ENCODE measurements at regions not wholly inside any gene's neighbourhood (a gene's known extent, or its start where the extent isn't known, plus 50 kb on each side); places are given as distances from the start of the nearest gene placed in this dataset.
"Not testable (repeated sequence)": the region's sequence is repeated elsewhere in the genome, so short reads cannot be mapped to it uniquely, and the experiment has no call there.

GRCh38 chr15:23750179-23750578, 63.1 kb upstream of the NDN start:
- FAIRE-seq (no peak), DNase-seq (ENCODE audit: insufficient read length, low spot score) (no peak)

- FAIRE-seq: no peak
- no peak for DNase-seq (ENCODE audit: insufficient read length, low spot score)
Observed at GRCh38 chr15:23750776-23751175, 63.7 kb upstream of the NDN start.

GRCh38 chr15:23753248-23753647, 66.1 kb upstream of the NDN start:
- no peak for DNase-seq (ENCODE audit: insufficient read length, low spot score)
- no peak for FAIRE-seq

GRCh38 chr15:23758891-23759290, 71.8 kb upstream of the NDN start:
- no peak for FAIRE-seq

GRCh38 chr15:23760024-23760423, 72.9 kb upstream of the NDN start:
- no peak for FAIRE-seq
- no peak for DNase-seq (ENCODE audit: insufficient read length, low spot score)

More at GRCh38 chr15:23758891-23759290, 71.8 kb upstream of the NDN start:
- no peak for DNase-seq (ENCODE audit: insufficient read length, low spot score)

- FAIRE-seq (no peak), DNase-seq (ENCODE audit: insufficient read length, low spot score) (no peak)
Observed at GRCh38 chr15:23761386-23761785, 74.3 kb upstream of the NDN start.

- no peak for DNase-seq (ENCODE audit: insufficient read length, low spot score)
- FAIRE-seq: no peak
Observed at GRCh38 chr15:23762026-23762425, 74.9 kb upstream of the NDN start.

GRCh38 chr15:23763021-23763420, 75.9 kb upstream of the NDN start:
- FAIRE-seq: no peak

GRCh38 chr15:23764306-23764705, 77.2 kb upstream of the NDN start:
- DNase-seq (ENCODE audit: insufficient read length, low spot score) (no peak), FAIRE-seq (no peak)

More at GRCh38 chr15:23763021-23763420, 75.9 kb upstream of the NDN start:
- DNase-seq (ENCODE audit: insufficient read length, low spot score): no peak

- no peak for DNase-seq (ENCODE audit: insufficient read length, low spot score)
- FAIRE-seq: no peak
Observed at GRCh38 chr15:23764716-23765115, 77.6 kb upstream of the NDN start.

GRCh38 chr15:23766779-23767178, 79.7 kb upstream of the NDN start:
- not testable (repeated sequence) for FAIRE-seq; DNase-seq (ENCODE audit: insufficient read length, low spot score)

- DNase-seq (ENCODE audit: insufficient read length, low spot score): no peak
- FAIRE-seq: no peak
Observed at GRCh38 chr15:23773093-23773492, 86.0 kb upstream of the NDN start.

GRCh38 chr15:23787346-23788105, 100.4 kb upstream of the NDN start:
- DNase-seq (ENCODE audit: insufficient read length, low spot score) (no peak), FAIRE-seq (no peak)

- DNase-seq (ENCODE audit: insufficient read length, low spot score) (no peak), FAIRE-seq (no peak)
Observed at GRCh38 chr15:23793191-23793680, 106.1 kb upstream of the NDN start.

GRCh38 chr15:23797747-23798446, 110.8 kb upstream of the NDN start:
- FAIRE-seq (no peak), DNase-seq (ENCODE audit: insufficient read length, low spot score) (no peak)

- no peak for FAIRE-seq
Observed at GRCh38 chr15:23801881-23802280, 114.8 kb upstream of the NDN start.

GRCh38 chr15:23802896-23803435, 115.9 kb upstream of the NDN start:
- not testable (repeated sequence) for FAIRE-seq; DNase-seq (ENCODE audit: insufficient read length, low spot score)

More at GRCh38 chr15:23801881-23802280, 114.8 kb upstream of the NDN start:
- no peak for DNase-seq (ENCODE audit: insufficient read length, low spot score)

GRCh38 chr15:23806980-23807379, 119.9 kb upstream of the NDN start:
- DNase-seq (ENCODE audit: insufficient read length, low spot score) (no peak), FAIRE-seq (no peak)

- no peak for DNase-seq (ENCODE audit: insufficient read length, low spot score)
- no peak for FAIRE-seq
Observed at GRCh38 chr15:23823508-23823907, 136.4 kb upstream of the NDN start.

- no peak for FAIRE-seq
Observed at GRCh38 chr15:23828786-23829185, 141.7 kb upstream of the NDN start.

GRCh38 chr15:23835953-23836352, 148.8 kb upstream of the NDN start:
- FAIRE-seq (no peak), DNase-seq (ENCODE audit: insufficient read length, low spot score) (no peak)

More at GRCh38 chr15:23828786-23829185, 141.7 kb upstream of the NDN start:
- no peak for DNase-seq (ENCODE audit: insufficient read length, low spot score)

Measured in GM19239 (cell line).